RWPE2 (cell line): ENCODE measurements at regions not wholly inside any gene's neighbourhood (a gene's known extent, or its start where the extent isn't known, plus 50 kb on each side); places are given as distances from the start of the nearest gene placed in this dataset.

ENCODE experiments used
- ATAC-seq: fragments of 200-7000 bp; cut with Tn5 transposase; 3 replicates; pipeline ENCODE4 v1.9.1; 2021; ENCODE audit warnings: low read depth
- DNase-seq: peaks from one replicate; pipeline ENCODE4 v3.0.0-alpha.2; 2020; ENCODE audit warnings: low spot score
- H3K27ac ChIP-seq: fragments of 450-650 bp; 2 replicates; pipeline ENCODE4 v1.5.1; 2017; ENCODE audit warnings: mild to moderate bottlenecking; ENCODE audit not compliant: poor library complexity, severe bottlenecking
- H3K27me3 ChIP-seq: fragments of 250-450 bp; sonication (Bioruptor Pico); 2 replicates; pipeline ENCODE4 v1.5.1; 2021; ENCODE audit warnings: mild to moderate bottlenecking, moderate library complexity; ENCODE audit not compliant: insufficient read depth, poor library complexity, severe bottlenecking
- H3K36me3 ChIP-seq: fragments of 250-450 bp; sonication (Bioruptor Pico); 2 replicates; pipeline ENCODE4 v1.5.1; 2020; ENCODE audit warnings: low read depth, mild to moderate bottlenecking, moderate library complexity
- H3K4me1 ChIP-seq: fragments of 250-450 bp; sonication (Bioruptor Pico); 2 replicates; pipeline ENCODE4 v1.5.1; 2021; ENCODE audit warnings: mild to moderate bottlenecking, moderate library complexity; ENCODE audit not compliant: insufficient read depth, poor library complexity, severe bottlenecking
- H3K4me3 ChIP-seq: fragments of 250-450 bp; sonication (Bioruptor Pico); 2 replicates; pipeline ENCODE4 v1.5.1; 2021; ENCODE audit warnings: mild to moderate bottlenecking, moderate library complexity; ENCODE audit not compliant: severe bottlenecking
- H3K9me3 ChIP-seq: fragments of 250-450 bp; sonication (Bioruptor Pico); 2 replicates; pipeline ENCODE4 v1.5.1; 2021; ENCODE audit warnings: mild to moderate bottlenecking, moderate library complexity; ENCODE audit not compliant: severe bottlenecking
- TF ChIP-seq, protein P1 (sequence below): fragments of 450-650 bp; IDR thresholded peaks from one replicate; pipeline ENCODE4 v1.5.1; 2017; ENCODE audit warnings: mild to moderate bottlenecking, moderate library complexity; ENCODE audit not compliant: poor library complexity, severe bottlenecking

DNA sequence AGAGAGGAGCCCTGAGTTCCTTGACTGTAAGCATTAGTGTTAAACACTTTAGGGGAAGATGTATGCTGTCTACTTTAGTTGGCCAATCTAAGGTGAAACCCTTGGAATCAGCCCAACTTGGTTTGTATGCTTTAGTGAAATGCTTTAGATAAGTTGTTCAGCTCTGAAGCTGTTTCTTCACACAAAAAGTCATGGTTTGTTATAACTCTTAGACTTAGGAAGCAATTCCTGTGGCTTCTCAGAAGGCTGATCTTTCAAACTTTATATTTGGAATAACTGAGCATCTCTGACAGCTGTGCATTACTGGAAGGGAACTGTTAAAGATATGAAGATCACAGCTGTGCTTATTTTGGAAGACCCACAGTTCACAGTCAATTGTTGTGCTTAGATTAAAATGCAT, 714.1 kb downstream of the FAT4 start:
- no peaks in the 10 kb centered on the region for H3K27me3 ChIP-seq
- ATAC-seq (no peak), DNase-seq (no peak)
- TF ChIP-seq, protein P1, sequence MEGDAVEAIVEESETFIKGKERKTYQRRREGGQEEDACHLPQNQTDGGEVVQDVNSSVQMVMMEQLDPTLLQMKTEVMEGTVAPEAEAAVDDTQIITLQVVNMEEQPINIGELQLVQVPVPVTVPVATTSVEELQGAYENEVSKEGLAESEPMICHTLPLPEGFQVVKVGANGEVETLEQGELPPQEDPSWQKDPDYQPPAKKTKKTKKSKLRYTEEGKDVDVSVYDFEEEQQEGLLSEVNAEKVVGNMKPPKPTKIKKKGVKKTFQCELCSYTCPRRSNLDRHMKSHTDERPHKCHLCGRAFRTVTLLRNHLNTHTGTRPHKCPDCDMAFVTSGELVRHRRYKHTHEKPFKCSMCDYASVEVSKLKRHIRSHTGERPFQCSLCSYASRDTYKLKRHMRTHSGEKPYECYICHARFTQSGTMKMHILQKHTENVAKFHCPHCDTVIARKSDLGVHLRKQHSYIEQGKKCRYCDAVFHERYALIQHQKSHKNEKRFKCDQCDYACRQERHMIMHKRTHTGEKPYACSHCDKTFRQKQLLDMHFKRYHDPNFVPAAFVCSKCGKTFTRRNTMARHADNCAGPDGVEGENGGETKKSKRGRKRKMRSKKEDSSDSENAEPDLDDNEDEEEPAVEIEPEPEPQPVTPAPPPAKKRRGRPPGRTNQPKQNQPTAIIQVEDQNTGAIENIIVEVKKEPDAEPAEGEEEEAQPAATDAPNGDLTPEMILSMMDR, result no peak
- H3K4me1 ChIP-seq, result no peaks in the 10 kb centered on the region
- no peak overlapping the region for H3K4me3 ChIP-seq
- no peaks in the 10 kb centered on the region for H3K36me3 ChIP-seq
- H3K27ac ChIP-seq, result no peak overlapping the region
- H3K9me3 ChIP-seq, result no peaks in the 10 kb centered on the region

DNA sequence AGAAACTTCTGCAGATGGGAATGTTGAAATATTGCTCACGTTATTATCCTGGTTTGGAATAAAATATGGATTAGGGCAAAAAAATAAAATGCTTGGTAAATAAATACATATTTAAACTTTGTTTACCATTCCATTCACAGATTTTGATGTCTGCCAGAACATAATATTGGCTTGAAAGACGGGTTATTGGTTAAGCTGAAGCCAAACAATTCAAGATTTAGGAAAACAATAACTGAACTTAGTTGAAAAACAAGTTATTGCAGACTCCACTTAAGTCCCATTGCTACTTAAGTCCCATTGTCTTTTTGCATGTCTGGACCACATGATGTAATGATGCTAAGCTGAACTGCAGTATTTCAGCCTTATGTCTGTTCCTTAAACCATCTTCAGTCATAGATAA, 722.5 kb downstream of the FAT4 start:
- DNase-seq (no peak), ATAC-seq (no peak)
- Histone ChIP-seq H3K4me3 (no peak overlapping the region), H3K27ac (no peak overlapping the region), H3K27me3 (no peaks in the 10 kb centered on the region), H3K9me3 (no peaks in the 10 kb centered on the region), H3K36me3 (no peaks in the 10 kb centered on the region), H3K4me1 (no peaks in the 10 kb centered on the region)
- TF ChIP-seq, protein P1, result no peak

- ATAC-seq (no peak), DNase-seq (no peak)
- no peaks in the 10 kb centered on the region for H3K4me1 ChIP-seq
- no peak overlapping the region for H3K4me3 ChIP-seq
- H3K36me3 ChIP-seq, result no peaks in the 10 kb centered on the region
- TF ChIP-seq, protein P1, result no peak
- H3K9me3 ChIP-seq, result no peaks in the 10 kb centered on the region
- no peak overlapping the region for H3K27ac ChIP-seq
- H3K27me3 ChIP-seq, result no peaks in the 10 kb centered on the region
Measured at GRCh38 chr4:126038502-126039144, 723.9 kb downstream of the FAT4 start.

DNA sequence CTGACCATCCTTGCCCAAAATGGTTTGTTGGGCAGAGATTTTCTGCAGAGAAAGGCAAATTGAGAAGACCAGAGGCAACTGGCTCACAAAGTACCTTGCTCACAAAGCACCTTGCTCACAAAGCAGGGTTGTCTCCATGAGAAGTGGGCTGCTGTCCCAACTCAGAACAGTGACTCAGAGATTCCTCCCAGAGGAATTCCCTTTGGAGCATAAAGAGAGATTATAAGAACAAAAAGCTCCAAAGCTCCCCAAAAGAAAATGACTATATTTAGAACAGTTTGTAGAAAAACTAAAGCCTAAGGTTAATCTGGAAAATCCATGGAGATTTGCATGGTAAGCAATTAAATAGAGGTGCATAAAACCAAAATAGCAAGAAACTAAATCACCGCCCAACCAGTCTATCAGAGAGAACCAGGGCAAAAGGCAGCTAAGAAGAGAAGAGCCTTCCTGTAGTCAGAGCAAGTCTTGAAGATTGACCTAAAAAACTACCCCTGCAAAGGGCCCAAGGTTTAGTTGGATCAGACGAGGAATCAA, 731.4 kb downstream of the FAT4 start:
- ATAC-seq, result no peak
- no peaks in the 10 kb centered on the region for H3K36me3 ChIP-seq
- H3K9me3 ChIP-seq, result no peaks in the 10 kb centered on the region

DNA sequence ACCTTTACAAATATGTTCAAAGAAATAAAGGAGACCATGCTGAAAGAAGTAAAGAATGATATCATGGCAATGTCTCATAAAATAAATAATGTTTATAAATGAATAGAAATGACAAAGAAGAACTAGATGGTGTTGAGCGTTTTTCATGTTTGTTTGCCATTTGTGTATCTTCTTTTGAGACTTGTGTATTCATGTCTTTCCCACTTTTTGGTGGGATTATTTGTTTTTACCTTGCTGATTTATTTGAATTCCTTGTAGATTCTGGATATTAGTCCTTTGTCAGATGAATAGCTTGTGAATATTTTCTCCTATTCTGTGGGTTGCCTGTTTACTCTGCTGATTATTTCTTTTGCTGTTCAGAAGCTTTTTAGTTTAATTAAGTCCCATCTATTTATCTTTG, 732.4 kb downstream of the FAT4 start:
- ATAC-seq, result no peak
- Histone ChIP-seq H3K27me3 (no peaks in the 10 kb centered on the region), H3K4me3 (no peak overlapping the region), H3K27ac (no peak overlapping the region), H3K9me3 (no peaks in the 10 kb centered on the region), H3K4me1 (no peaks in the 10 kb centered on the region), H3K36me3 (no peaks in the 10 kb centered on the region)
- TF ChIP-seq, protein P1, result no peak
- DNase-seq, result no peak

More for the DNA sequence above, 731.4 kb downstream of the FAT4 start:
- Histone ChIP-seq H3K27ac (no peak overlapping the region), H3K4me1 (no peaks in the 10 kb centered on the region), H3K27me3 (no peaks in the 10 kb centered on the region), H3K4me3 (no peak overlapping the region)
- no peak for DNase-seq
- TF ChIP-seq, protein P1, result no peak
